Loucy (cell line): ENCODE measurements at regions not wholly inside any gene's neighbourhood (a gene's known extent, or its start where the extent isn't known, plus 50 kb on each side); places are given as distances from the start of the nearest gene placed in this dataset.

Experiments used
- EZH2phosphoT487 ChIP-seq: fragments of 200-600 bp; IDR thresholded peaks from 2 replicates; pipeline ENCODE4 v1.6.1; 2018; ENCODE audit warnings: antibody characterized with exemption, mild to moderate bottlenecking, moderate library complexity, borderline replicate concordance
- TF ChIP-seq, protein P1 (sequence below): fragments of 200-600 bp; sonication (generic); conservative IDR thresholded peaks from 2 replicates; pipeline ENCODE4 v1.5.1; 2014; ENCODE audit warnings: mild to moderate bottlenecking, antibody characterized with exemption, low read length

DNA sequence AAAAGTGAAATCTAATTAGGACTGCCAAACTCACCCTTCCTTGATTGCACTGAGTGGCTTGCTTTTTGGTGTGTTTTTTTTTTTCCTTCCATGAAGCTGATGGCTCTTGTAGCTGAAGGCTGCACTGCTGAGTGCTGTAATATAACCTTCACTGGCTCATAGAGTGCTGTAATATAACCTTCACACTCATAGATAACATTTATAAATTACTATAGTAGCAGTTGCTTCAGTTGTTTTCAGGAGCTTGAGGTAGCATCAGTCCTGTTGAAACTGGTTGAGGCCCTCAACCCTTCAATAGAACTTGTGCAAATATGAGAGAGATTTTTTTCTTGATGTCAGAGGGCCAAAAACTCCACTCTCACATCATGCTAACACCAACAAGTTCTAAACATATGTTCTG is 404.9 kb upstream of the MBL2 start:
- no peak for TF ChIP-seq EZH2phosphoT487
- TF ChIP-seq, protein P1, sequence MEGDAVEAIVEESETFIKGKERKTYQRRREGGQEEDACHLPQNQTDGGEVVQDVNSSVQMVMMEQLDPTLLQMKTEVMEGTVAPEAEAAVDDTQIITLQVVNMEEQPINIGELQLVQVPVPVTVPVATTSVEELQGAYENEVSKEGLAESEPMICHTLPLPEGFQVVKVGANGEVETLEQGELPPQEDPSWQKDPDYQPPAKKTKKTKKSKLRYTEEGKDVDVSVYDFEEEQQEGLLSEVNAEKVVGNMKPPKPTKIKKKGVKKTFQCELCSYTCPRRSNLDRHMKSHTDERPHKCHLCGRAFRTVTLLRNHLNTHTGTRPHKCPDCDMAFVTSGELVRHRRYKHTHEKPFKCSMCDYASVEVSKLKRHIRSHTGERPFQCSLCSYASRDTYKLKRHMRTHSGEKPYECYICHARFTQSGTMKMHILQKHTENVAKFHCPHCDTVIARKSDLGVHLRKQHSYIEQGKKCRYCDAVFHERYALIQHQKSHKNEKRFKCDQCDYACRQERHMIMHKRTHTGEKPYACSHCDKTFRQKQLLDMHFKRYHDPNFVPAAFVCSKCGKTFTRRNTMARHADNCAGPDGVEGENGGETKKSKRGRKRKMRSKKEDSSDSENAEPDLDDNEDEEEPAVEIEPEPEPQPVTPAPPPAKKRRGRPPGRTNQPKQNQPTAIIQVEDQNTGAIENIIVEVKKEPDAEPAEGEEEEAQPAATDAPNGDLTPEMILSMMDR: no peak
